GM23248 (cell line): ENCODE measurements at regions not wholly inside any gene's neighbourhood (a gene's known extent, or its start where the extent isn't known, plus 50 kb on each side); places are given as distances from the start of the nearest gene placed in this dataset.
A peak's percentile ranks its signal among the peaks of the same experiment; 100 is the strongest.

Experiments
- DNase-seq: peaks from one replicate; pipeline ENCODE4 v3.0.0-alpha.2; 2015
- H2AFZ ChIP-seq: fragments of 200-600 bp; sonication (generic); 2 replicates; pipeline ENCODE4 v1.6.1; 2016; ENCODE audit warnings: antibody characterized with exemption
- H3F3A ChIP-seq: fragments of 200-600 bp; sonication (generic); 2 replicates; pipeline ENCODE4 v1.6.1; 2016; ENCODE audit warnings: mild to moderate bottlenecking, antibody characterized with exemption, mixed run types; ENCODE audit not compliant: insufficient read depth
- H3K27ac ChIP-seq: fragments of 200-600 bp; sonication (generic); 2 replicates; pipeline ENCODE4 v1.5.1; 2016; ENCODE audit warnings: mild to moderate bottlenecking
- H3K27me3 ChIP-seq: fragments of 200-600 bp; sonication (generic); replicated peaks from 2 replicates; pipeline ENCODE4 v1.6.1; 2016; ENCODE audit warnings: mild to moderate bottlenecking; ENCODE audit not compliant: insufficient read depth
- H3K36me3 ChIP-seq: fragments of 200-600 bp; sonication (generic); 2 replicates; pipeline ENCODE4 v1.6.1; 2016; ENCODE audit warnings: low read depth, mild to moderate bottlenecking
- H3K4me1 ChIP-seq: fragments of 200-600 bp; sonication (generic); 2 replicates; pipeline ENCODE4 v1.6.1; 2016; ENCODE audit warnings: mild to moderate bottlenecking; ENCODE audit not compliant: insufficient read depth
- H3K4me2 ChIP-seq: fragments of 200-600 bp; sonication (generic); one replicate; pipeline ENCODE4 v1.6.1; 2016; ENCODE audit warnings: mild to moderate bottlenecking; ENCODE audit not compliant: unreplicated experiment
- H3K4me3 ChIP-seq: fragments of 200-600 bp; sonication (generic); 2 replicates; pipeline ENCODE4 v1.5.1; 2016; ENCODE audit warnings: mild to moderate bottlenecking
- H3K79me2 ChIP-seq: fragments of 200-600 bp; sonication (generic); 2 replicates; pipeline ENCODE4 v1.6.1; 2016; ENCODE audit warnings: mild to moderate bottlenecking; ENCODE audit not compliant: insufficient read depth
- H3K9ac ChIP-seq: fragments of 200-600 bp; sonication (generic); 2 replicates; pipeline ENCODE4 v1.6.1; 2016; ENCODE audit warnings: mild to moderate bottlenecking
- H3K9me2 ChIP-seq: fragments of 200-600 bp; sonication (generic); 2 replicates; pipeline ENCODE4 v1.6.1; 2016; ENCODE audit warnings: mixed run types, mild to moderate bottlenecking, moderate library complexity; ENCODE audit not compliant: insufficient read depth
- H3K9me3 ChIP-seq: fragments of 200-600 bp; sonication (generic); one replicate; pipeline ENCODE4 v1.6.1; 2017; ENCODE audit warnings: low read depth
- H4K20me1 ChIP-seq: fragments of 200-600 bp; sonication (generic); 2 replicates; pipeline ENCODE4 v1.6.0; 2016; ENCODE audit not compliant: insufficient read depth
- EZH2 ChIP-seq: fragments of 200-600 bp; sonication (generic); IDR thresholded peaks from 2 replicates; pipeline ENCODE4 v1.6.1; 2018; ENCODE audit warnings: antibody characterized with exemption, mild to moderate bottlenecking; ENCODE audit not compliant: insufficient read depth, poor library complexity, severe bottlenecking
- EZH2phosphoT487 ChIP-seq: fragments of 200-600 bp; sonication (generic); IDR thresholded peaks from 2 replicates; pipeline ENCODE4 v1.6.1; 2018; ENCODE audit warnings: antibody characterized with exemption, moderate library complexity, mild to moderate bottlenecking, low read depth; ENCODE audit not compliant: insufficient read depth
- WGBS, 2 experiments: methylation state at CpG; one replicate each; pipeline ENCODE4 v1.1.6; 2015 to 2017; ENCODE audit warnings: low lambda C conversion rate in 2 of 2, low coverage in 1 of 2; ENCODE audit errors: missing lambda C conversion rate in 2 of 2; 5-methylcytosine and 5-hydroxymethylcytosine counted together
- in situ Hi-C: fragments of 300-500 bp; cut with MboI; formaldehyde crosslinking; loops from 2 replicates; pipeline ENCODE4 v1.15.0; 2020

DNA sequence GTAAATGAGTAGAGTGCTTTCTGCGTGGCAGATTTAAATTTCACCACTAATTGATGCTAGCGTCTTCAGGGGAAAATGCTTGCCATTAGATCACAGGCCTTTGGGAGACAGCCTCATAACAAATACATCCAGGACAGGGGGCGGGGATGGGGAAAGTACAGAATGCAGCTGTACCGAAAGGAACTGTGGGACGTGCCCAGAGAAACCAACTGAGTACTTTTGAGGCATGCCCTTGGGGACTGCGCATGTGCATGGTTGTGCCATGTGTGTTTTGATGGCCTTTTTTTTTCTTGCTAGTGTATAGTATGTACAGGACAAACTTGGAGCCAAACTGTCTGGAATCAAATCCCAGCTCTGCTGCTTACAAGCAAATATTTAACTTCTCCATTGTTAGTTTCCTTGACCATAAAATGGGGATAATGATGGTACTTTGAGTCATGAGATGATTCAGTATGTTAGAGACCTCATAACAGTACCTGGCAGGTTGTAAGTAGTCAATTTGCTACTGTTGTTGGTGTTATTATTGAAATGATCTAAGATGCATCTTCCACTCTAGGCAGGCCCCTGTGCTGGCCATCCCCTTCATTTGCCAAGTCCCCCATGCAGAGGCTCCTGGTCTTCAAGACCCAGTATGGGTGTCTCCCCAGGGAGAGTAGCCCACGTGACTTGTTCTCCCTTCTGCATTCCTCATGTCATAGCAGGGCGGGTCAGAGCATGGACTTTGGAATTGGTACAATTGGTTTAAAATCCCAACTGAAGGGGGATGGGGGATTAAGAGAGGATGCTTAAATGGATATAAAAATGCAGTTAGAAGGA is 68.3 kb upstream of the NPAS1 start:
- Histone ChIP-seq H3K4me1 (peaks cover 45% of the 10 kb centered on the region), H2AFZ (no peak overlapping the region), H3K36me3 (no peaks in the 10 kb centered on the region), H3K79me2 (peaks cover 92% of the 10 kb centered on the region), H4K20me1 (no peaks in the 10 kb centered on the region), H3K4me3 (no peak overlapping the region), H3K27me3 (no peaks in the 10 kb centered on the region), H3K27ac (peak overlapping the region; percentile 66), H3K4me2 (peak overlapping the region; percentile 48), H3K9ac (peak overlapping the region; percentile 33; the same call in 1 of the 2 replicates), H3F3A (peaks cover 53% of the 10 kb centered on the region), H3K9me3 (no peaks in the 10 kb centered on the region), H3K9me2 (no peaks in the 10 kb centered on the region)
- peak; percentile 73 for DNase-seq
- in situ Hi-C loops, result no loop called here
- 47 to 56% methylated on average over 8 of the region's 8 CpGs for WGBS, 2 experiments
- TF ChIP-seq EZH2, result no peak
- no peak for TF ChIP-seq EZH2phosphoT487

DNA sequence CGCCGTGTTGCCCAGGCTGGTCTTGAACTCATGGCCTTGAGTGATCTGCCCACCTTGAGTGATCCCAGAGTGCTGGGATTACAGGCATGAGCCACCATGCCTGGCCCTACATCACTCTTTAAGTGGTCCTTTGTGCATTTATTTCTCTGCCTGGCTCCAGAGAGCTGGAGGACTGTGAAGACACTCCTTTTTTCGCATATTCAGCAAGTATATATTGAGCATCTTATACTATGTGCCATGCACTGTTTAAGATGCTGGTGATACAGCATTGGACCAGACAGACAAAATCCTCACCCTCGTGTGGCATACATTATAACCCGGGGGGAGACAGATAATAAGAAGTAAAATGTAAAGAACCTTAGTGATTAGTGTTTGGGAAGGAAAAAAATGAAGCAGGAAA is 66.8 kb upstream of the NPAS1 start:
- no peak for DNase-seq
- Histone ChIP-seq H3F3A (peaks cover 48% of the 10 kb centered on the region), H3K4me1 (peaks cover 41% of the 10 kb centered on the region), H3K79me2 (peaks cover 92% of the 10 kb centered on the region), H4K20me1 (no peaks in the 10 kb centered on the region), H3K4me3 (no peak overlapping the region), H3K27ac (peak overlapping the region; percentile 66), H2AFZ (no peak overlapping the region), H3K9me3 (no peaks in the 10 kb centered on the region), H3K27me3 (no peaks in the 10 kb centered on the region), H3K36me3 (no peaks in the 10 kb centered on the region), H3K9me2 (no peaks in the 10 kb centered on the region), H3K4me2 (no peak overlapping the region), H3K9ac (no peak overlapping the region)
- 87 to 94% methylated on average over 5 of the region's 5 CpGs for WGBS, 2 experiments
- TF ChIP-seq EZH2phosphoT487 (no peak), EZH2 (no peak)
- in situ Hi-C loops, result no loop called here

DNA sequence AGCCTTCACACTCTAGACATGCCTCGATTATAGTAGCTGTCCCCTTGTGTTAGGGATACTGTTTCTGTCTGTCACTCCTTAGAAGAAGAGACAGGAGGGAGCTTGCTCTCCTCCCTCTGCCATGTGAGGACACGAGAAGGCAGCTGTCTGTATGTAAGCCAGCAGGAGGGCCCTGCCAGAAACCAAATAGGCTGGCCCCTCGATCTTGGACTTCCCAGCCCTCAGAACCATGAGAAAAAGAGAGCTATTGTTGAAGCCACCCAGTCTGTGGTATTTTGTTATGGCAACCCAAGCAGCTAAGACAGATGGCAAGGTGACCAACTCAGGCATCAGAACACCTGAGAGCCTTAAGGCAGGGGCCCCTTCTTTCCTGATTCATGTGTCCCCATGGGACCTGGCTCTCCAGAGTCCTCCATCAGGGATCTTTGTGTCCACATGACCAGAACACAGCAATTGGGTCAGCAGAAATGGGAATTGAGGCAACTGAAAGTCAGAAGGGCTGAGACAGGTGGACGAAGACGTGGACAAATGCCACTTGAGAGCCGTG is 65.6 kb upstream of the NPAS1 start:
- H3K79me2 ChIP-seq, result peaks cover 92% of the 10 kb centered on the region

DNA sequence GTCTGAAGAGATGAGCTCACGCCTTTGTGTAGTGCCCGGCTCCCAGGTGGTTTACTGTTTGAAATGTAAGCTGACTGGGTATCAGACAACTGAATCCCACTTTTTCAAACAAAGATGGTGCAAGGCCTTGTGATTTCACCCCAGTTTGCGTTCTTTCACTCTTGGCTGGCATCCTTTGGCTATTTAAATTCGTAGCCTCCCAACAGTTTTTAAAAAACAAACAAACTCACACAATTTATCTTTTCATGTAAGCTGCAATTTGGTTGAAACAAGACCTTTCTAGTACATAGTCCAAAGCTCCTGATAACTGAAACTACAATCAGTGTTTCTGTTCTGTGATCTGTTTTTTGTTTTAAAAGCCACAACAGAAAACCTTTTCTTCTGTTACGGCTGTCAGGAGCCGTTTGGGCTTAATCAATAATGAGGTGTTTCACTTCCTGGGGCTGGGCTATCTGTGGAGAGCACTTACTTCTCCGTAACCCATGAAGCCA is 65.1 kb upstream of the NPAS1 start:
- Histone ChIP-seq H3K79me2 (peaks cover 92% of the 10 kb centered on the region), H3K4me1 (peaks cover 52% of the 10 kb centered on the region), H3F3A (peaks cover 48% of the 10 kb centered on the region), H3K9me2 (no peaks in the 10 kb centered on the region), H3K36me3 (no peaks in the 10 kb centered on the region), H3K27me3 (no peaks in the 10 kb centered on the region), H4K20me1 (no peaks in the 10 kb centered on the region), H3K4me2 (no peak overlapping the region), H3K27ac (peak overlapping the region; percentile 81), H3K4me3 (no peak overlapping the region), H2AFZ (no peak overlapping the region), H3K9me3 (no peaks in the 10 kb centered on the region), H3K9ac (peak overlapping the region; percentile 13; the same call in 1 of the 2 replicates)
- in situ Hi-C loops, result no loop called here
- TF ChIP-seq EZH2 (no peak), EZH2phosphoT487 (no peak)
- no peak for DNase-seq
- 88 to 89% methylated on average over 7 of the region's 7 CpGs for WGBS, 2 experiments

More for the DNA sequence above, 65.6 kb upstream of the NPAS1 start:
- H3K9ac ChIP-seq, result no peak overlapping the region
- H3K9me3 ChIP-seq, result no peaks in the 10 kb centered on the region
- no peak overlapping the region for H3K27ac ChIP-seq
- WGBS, 2 experiments, result 78 to 82% methylated on average over 6 of the region's 6 CpGs
- no peak overlapping the region for H2AFZ ChIP-seq
- peaks cover 48% of the 10 kb centered on the region for H3F3A ChIP-seq
- no peaks in the 10 kb centered on the region for H3K27me3 ChIP-seq
- no peaks in the 10 kb centered on the region for H4K20me1 ChIP-seq
- no peak for DNase-seq
- no peaks in the 10 kb centered on the region for H3K9me2 ChIP-seq
- in situ Hi-C loops, result no loop called here
- H3K4me2 ChIP-seq, result no peak overlapping the region
- no peaks in the 10 kb centered on the region for H3K36me3 ChIP-seq
- H3K4me1 ChIP-seq, result peaks cover 50% of the 10 kb centered on the region
- H3K4me3 ChIP-seq, result no peak overlapping the region
- no peak for TF ChIP-seq EZH2phosphoT487
- no peak for TF ChIP-seq EZH2
